Ureter (tissue), 1 donor: ENCODE measurements at regions not wholly inside any gene's neighbourhood (a gene's known extent, or its start where the extent isn't known, plus 50 kb on each side); places are given as distances from the start of the nearest gene placed in this dataset.

ENCODE experiments used
- DNase-seq: peaks from one replicate; pipeline ENCODE4 v3.0.0-alpha.2; 2020; ENCODE audit warnings: low spot score
- donor health status: DM: yes; HTN: yes; CAD: no.

DNA sequence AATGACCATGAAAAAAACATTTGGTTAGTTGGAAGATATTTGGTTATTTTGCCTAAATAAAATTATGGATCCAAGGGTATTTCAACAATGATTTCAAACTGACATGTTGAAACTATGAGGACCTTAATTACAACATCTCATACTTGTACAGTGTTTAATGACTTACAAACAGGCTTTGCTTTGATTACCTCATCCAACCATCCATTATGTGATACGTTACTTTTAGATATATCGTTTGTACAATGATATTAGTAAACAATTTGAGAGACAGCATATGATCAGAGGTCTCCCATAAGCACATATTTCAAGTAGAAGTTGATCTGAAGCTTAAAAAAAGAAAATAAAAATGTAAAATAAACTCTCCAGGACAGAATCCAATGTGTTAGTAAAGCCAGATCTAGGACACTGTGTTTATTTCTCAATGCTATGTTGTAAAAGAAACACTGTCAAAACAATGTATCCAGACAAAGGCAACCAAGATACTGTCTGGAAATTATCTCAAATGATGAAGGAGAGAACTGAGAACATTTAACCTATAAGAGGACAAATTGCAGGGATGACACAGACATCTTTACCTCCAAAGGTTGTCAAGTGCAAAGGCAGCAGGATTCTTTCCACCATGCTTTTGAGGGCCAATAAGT is 116.0 kb upstream of the TARS1 start:
- DNase-seq, result no peak

DNA sequence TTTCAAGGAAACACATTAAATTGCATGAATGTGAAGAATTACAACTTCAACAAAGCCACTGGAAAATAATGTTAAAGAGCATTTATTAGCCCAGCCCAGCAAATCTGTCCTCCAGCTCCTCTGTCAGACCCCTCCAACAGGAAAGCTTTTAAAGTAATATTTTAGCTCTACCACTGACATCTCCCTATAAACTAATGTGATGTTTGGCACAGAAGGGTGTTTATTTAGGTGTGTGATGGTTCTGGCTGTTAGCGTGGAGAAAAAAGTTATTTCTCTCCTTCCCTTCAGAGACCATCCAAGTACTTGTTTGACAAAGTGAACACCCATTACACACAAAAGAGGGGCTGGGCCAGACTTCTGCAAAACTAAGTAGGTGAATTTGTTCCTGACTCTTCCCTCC is 111.9 kb upstream of the TARS1 start:
- DNase-seq, result no peak

DNA sequence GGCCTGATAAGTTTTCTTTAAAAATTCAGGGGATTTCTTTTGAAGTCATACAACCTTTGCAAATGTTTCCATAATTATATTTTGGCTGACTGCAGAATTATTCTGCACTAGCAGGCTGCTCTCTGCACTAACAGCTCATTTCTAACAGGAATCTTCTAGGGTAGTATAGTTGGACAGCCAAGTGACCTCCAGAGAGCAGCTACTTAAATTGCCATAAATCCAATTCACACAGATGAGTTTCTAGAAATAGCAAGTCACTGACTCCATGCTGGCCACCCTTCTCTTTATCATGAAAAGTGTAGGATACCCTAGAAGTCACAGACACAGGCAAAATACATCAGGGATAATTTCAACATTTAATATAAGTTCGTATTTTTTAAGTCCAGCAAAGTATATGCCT is 110.9 kb upstream of the TARS1 start:
- no peak for DNase-seq

DNA sequence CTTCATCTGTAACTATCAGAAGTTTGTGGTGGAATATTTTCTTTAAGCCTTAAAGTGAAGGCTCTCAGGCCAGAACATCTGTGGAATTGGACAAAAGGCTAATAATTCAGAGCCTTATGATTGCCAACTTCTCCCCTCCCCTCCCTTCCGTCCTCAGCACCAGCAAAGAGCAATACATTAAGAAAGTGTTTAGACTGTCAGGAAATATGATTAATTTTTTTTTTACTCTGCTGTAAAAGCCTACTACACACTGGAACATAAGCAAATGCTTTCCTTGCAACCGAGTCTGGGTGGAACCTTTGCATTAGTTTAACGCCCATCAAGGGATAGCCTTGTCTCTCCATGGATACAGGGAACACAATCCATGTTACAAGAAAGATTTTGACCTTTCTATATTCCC is 110.3 kb upstream of the TARS1 start:
- DNase-seq, result no peak

DNA sequence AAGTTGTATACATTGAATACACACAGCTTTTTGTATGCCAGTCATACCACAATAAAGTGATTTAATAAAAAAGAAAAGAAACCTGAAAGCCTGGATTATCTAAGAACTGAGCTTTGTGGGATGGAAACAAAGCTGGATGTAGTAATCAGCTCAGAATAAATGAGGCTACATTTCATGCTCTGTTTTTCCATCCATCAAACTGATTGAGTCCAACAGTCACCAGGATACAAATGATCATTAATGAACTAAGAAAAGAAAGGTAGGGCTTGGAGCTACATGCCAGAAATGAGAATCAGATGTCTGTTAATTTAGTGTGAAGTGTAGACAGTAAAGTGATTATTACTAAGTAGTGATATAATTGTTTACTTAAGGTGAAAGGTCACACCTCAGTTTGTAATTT is 109.8 kb upstream of the TARS1 start:
- no peak for DNase-seq

DNA sequence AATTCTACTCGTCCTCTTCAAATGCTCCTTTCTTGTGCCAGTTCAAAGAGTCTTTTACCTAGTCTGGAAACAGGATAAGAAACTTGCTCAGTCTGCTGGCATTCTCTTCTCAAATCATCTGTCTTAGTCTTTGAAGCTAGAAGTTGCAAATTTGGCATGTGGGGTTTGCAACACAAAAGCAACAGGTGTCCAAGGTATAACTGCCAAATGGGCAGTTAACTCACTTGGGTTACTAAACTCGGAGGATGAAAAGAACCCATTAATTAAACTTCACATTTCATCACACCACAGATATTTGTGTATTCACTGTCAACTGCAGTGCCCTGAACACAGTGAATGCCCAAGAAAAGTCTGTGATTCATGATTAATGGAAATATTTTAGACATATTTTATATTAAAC is 108.0 kb upstream of the TARS1 start:
- no peak for DNase-seq

DNA sequence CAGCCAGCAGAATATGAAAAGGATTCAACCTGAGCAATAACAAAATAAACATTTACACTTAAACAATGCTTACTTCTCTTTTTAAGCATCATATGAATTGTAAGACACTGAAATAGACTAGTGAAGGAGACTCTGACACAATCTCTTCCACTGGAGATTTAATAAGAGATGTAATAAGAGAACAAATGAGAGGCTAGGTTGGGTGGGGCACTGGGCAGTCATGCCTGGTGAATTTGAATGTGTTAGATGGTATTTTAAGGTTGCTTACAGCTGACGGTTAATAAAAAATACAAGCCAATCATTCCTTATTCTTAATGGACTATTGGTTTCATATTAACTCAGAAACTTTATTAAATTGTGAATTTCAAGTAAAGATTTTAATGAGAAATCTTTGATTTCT is 105.9 kb upstream of the TARS1 start:
- DNase-seq, result no peak

DNA sequence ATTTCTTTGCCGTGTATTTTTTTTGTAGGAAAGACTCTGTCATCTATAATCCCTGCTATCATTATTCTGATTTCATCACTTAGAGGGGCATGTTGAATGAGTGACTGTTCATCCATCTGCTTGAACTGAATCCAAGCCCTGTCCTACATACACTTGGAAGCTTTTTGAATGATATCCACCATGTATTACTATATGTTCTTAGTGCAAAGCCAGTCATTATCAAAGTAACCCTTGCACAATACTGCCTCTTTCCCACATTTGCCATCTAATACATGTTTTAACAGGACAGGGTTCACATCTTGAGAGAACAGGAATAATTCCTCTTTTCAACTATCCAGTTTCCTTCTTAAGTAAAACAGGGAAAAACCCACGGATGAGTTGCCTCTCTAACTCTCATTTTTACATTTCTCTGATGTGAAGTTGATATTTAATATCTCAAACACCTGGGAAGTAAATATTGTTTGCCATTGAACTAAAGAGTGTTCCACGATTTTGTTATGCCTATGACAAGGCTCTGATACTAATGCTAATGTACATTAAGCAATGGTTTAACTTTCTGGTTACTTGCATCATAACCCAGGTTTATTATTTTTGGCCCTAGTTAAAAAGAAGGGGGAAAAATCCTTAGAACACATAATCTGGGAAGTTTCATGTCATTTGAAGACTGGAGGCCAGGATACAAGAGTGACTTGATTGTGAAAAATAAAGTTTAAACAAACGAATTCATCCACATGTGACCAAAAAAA is 103.7 kb upstream of the TARS1 start:
- DNase-seq, result no peak

DNA sequence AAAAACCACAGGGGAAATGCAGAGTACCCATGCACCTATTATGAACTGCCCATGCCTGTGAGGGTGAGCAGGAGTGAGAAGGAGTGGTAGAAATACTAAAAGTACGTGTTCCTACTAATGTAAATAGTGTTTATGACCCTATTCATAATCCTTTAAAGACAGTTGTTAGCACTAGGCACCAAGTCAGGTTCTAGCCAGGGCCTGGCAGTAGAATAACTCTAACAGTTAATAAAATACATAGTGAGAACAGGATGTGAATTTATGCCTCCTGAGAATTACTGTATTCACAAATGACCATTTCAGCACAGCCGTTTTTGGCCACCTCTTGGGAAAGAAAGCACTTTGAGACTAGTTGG is 103.2 kb upstream of the TARS1 start:
- no peak for DNase-seq

DNA sequence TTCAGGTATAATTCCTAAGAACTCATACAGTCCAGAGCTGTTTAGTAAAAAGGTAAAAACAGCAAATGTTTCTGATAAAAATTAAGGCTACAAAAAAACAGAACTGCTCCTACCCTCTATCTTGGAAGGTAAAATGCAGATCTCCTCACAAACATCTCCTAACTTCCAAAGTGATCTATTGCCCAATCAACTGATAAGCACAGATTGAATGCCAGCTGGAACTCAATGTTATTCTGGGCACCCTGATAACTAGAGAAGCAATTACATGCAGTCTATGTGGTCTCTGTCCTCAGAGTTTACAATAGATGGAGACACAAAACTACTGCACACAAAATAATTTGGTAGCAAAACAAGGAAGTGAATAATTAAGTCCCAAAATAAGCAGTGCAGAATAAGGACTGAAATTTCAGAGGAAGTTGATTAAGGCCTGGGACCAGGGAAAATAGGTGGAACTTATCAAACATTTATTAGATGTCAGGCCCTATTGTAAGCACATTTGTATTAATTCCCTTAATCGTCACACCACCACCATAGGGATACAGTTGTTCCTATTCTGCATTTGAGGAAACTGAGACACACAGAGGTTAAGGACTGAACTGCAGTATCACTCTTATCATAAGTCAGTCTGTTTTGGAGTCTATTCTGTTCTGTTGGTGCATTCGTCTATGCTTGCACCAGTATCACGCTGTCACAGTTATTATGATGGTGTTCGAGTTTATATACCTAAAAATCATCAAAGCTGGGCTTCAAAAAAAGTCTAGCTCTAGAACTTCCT is 102.2 kb upstream of the TARS1 start:
- no peak for DNase-seq

DNA sequence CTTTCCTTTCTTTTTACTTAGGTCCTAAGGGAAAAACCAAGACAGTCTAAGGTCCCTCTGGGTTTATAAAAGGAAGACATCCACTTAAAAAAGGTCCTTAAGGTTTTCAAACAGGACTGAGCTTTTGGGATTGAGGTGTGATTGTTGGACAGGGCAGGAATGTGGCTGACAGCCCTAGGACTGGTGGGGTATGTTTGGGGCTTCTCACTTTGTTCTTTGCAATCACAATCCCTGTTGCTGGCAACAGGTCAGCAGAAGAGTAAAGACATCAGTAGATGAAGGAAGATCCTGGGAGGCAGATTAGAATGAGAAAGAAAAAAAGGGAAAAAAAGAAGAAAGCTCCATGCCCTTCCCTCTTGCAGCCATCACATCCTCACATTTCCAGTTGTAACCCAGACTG is 101.4 kb upstream of the TARS1 start:
- DNase-seq, result no peak

DNA sequence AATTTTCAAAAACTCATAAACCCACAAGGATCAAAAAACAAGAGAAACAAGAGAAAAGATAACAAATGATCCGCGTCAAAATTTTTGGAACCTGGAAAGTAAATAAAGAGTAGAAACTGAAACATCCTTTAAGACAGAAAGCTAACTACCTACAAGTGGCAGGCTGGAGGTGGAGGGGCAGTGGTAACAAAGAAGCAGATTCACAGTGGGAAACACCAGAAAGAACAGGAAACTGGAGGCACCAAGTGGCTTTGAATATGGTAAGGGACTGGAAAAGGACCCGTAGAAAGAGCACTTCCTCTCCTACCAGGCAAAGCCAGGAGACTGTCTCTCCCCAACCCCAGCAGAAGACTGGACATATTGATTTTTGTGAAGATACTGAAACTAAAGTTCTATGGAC is 100.6 kb upstream of the TARS1 start:
- no peak for DNase-seq

DNA sequence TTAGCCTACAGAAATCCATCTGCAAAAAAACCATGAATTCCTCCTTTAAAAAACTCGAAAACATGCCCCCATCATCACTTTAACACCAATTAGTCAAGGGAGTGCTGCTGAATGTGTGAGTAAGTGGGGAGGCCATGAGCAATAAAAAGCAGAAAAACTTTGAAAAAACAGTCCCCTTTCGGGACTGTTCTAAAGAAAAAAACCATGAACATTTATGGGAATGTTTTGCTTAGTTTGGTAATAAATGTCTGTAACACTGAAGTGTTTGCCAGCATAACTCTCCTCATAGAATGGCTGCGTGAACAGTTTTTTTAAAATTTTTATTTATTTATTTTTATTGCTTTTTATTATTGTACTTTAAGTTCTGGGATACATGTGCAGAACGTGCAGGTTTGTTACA is 99.4 kb upstream of the TARS1 start:
- no peak for DNase-seq

DNA sequence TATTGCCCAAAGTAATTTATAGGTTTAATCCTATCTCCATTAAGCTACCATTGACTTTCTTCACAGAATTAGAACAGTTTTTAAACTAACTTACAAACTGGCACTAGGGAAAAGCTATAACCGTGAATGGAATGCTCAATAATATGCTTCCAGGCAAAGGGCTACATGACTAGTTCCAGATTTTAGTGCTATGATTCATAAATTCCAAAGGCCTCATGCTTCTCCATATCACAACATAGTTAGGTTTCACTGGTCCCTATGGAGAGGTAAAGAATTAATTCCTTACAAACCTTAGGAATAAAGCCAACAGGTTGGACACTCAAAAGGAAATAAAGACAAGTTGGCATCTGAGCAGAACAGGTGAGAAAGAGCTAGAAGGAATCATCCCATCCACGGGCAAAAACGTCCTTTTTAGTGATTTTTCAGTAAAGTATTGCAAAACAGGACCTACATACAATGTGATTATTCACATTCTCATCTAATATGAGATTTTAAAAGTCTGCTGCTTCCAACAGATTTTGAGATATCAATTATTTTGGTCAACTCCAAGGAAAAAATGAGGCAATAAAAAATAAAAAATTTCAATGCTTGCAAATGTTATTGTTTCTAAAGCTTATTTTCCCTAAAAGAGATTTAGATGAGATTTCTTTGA is 97.0 kb upstream of the TARS1 start:
- no peak for DNase-seq

DNA sequence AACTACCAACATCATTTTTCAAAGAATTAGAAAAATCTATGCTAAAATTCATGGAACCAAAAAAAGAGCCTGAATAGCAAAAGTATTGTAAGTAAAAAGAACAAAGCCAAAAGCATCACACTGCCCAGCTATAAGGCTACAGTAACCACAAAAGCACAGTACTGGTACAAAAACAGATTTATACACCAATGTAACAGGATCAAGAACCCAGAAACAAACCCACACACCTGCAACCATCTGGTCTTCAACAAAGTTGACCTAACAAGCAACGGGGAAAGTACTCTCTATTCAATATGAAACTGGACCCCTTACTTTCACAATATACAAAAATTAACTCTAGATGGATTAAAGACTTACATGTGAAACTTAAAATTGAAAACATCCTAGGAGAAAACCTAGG is 94.2 kb upstream of the TARS1 start:
- DNase-seq, result no peak

DNA sequence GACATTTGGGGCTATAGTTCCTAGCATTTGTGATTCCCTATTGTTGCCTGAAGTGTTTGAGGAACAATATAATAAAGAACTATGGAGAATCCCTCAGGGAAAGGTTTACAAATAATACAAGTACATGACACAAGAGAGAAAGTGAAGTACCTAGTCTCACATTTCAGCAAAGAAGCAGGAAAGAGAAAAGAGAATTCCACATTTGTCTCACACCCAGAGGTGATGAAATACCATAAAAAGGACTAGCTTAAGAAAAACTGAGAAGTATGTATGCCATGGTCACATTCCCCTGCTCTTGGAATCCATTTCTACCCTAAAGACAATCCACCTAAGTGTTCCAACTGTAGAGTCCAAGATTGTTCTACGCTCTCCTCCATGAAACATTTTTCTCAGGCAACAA is 79.0 kb upstream of the TARS1 start:
- DNase-seq, result no peak

DNA sequence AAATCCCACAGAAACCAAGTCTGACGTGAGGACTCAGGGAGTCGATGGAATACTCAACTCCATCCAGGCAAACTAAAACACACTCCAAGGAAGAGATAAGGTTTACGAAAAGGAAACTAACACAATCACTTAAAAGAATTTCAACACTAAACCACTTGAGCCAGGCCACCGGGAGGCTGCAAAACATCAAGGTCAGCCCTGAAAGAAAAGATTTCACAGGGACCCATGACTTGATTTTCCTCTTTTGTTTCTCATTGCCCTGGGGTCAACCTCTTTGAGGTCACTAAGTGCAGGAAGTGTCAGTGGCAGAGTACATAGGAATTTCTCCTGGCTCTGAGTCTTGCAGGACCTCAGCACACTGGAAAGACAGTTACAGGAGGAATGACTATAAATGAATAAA is 77.8 kb upstream of the TARS1 start:
- DNase-seq, result no peak

DNA sequence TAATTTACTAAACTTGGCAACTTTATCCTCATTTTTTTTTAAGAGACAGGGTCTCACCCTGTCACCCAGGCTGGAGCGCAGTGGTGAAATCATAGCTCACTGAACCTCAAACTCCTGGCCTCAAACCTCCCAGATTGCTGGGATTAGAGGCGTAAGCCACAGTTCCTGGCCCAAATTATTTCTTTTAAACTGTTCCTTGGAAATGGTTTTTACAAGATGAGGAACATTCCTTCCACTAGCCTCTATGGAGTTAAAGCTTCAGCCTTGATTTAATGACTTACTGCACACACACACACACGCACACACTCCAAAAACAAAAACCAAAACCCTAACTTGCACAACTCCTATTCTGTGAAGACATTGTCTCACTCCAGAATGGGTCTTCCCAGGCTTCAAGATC is 77.2 kb upstream of the TARS1 start:
- DNase-seq, result no peak

DNA sequence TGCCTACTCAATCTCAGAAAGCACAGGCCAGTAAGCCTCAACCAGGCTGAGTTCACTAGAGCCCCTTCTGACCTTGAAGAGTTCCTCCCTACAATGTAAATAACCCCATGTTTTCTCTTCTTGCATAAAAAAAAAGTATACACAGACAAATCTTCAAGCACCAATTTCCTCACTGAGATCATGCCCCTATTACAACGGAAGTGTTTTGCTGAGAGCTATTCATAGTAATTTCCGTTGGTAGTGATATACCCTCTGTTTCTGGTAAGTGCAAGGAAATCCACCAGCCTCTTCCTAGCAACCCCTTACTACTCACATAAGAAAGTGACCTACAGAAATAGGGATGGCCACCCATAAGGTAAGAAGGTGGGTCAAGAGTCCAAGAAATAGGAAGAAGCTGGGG is 76.4 kb upstream of the TARS1 start:
- DNase-seq, result no peak

DNA sequence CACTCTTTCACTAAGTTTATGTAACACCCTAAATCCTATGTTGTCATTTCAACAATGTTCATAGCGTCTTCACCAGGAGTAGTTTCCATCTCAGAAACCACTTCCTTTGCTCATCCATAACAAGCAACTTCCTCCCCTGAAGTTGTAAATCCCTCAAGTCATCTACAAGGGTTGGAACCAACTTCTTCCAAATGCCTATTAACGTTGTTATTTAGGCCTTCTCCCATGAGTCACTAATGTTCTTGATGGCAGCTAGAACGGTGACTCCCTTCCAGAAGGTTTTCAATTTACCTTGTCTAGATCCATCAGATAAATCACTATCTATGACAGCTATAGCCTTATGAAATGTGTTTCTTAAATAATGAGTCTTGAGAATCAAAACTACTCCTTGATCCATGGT is 73.3 kb upstream of the TARS1 start:
- no peak for DNase-seq

DNA sequence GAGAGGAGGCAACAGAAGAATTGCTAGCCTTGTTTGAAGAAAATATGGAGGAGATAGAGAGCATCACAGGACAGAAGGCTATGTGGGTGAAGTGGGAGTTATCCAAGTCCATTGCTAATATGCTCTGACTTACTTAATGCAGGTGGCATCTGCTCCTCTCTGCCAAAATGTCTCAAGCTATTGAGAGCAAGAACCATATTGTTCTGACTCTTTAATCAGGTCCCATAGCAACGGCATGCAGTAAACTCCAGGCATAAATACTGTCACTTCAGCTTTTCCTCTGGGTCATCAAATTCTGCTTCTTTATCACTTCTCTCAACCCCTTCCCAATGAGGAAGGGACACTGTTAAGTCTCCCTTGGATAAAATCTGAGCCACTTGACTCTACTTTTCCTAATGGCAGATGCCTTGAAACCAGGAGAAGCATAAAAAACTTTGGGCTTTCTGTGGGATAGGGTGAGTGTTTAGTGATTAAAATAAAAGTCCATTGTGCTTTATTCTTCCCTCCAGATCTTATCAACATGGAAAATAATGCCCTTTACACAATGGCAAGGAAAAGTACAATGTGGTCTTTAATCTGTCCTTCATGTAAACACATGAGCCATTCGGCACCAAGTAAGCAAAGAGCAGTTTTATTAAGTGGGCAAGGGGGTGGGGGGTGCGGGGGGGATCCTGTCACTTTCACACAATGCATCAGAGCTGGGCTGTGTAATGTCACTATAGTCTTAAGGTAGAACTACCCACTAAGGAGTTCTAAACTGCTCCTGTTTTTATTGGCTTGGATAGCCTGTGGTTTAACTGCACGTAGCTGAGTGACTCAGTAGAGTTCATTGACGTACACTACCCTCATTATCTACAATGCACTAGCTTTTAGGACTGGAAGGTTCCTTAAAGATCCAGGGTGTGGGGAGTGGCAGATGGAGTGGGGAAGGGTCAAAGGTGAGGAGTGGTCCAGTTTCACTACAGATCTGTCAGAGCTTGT is 71.0 kb upstream of the TARS1 start:
- no peak for DNase-seq

DNA sequence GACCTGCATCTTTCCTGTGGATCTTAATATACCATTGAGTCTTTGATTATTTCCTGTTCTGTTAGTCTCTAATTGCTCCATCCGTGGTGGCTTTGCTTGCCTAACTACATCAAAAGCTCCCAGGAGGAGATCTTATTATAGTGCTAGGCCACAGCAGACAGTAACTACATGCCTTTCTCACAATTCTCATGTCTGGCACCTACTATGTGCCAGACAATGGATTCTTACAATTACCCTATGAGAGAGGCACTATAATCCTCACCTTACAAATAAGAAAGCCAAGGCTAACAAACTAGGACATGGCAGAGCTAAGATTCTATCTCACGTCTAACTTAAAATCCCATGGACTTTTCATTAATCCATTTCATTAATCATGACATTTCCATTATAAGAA is 70.3 kb upstream of the TARS1 start:
- DNase-seq, result no peak
